Osteocyte (in vitro differentiated cells): ENCODE measurements at regions not wholly inside any gene's neighbourhood (a gene's known extent, or its start where the extent isn't known, plus 50 kb on each side); places are given as distances from the start of the nearest gene placed in this dataset.

Experiments
- DNase-seq: peaks from one replicate; pipeline ENCODE4 v3.0.0; 2021; ENCODE audit warnings: mixed read lengths; ENCODE audit not compliant: unreplicated experiment; ENCODE audit errors: extremely low spot score
- H3K27ac Mint-ChIP-seq: one replicate; pipeline ENCODE4 v1.8.0; 2021; ENCODE audit warnings: mild to moderate bottlenecking, mixed read lengths; ENCODE audit not compliant: unreplicated experiment
- H3K27me3 Mint-ChIP-seq: one replicate; pipeline ENCODE4 v1.8.0; 2021; ENCODE audit warnings: mixed read lengths; ENCODE audit not compliant: unreplicated experiment
- H3K36me3 Mint-ChIP-seq: one replicate; pipeline ENCODE4 v1.8.0; 2021; ENCODE audit warnings: mixed read lengths; ENCODE audit not compliant: unreplicated experiment
- H3K4me1 Mint-ChIP-seq: one replicate; pipeline ENCODE4 v1.8.0; 2021; ENCODE audit warnings: mixed read lengths; ENCODE audit not compliant: unreplicated experiment
- H3K4me3 Mint-ChIP-seq: one replicate; pipeline ENCODE4 v1.8.0; 2021; ENCODE audit warnings: mild to moderate bottlenecking, moderate library complexity, mixed read lengths; ENCODE audit not compliant: unreplicated experiment
- H3K9me3 Mint-ChIP-seq: one replicate; pipeline ENCODE4 v1.8.0; 2021; ENCODE audit warnings: mixed read lengths; ENCODE audit not compliant: unreplicated experiment
- TF ChIP-seq, protein P1 (sequence below): fragments of 200-600 bp; sonication (generic); IDR thresholded peaks from 2 replicates; pipeline ENCODE4 v1.5.0; 2021; ENCODE audit warnings: antibody characterized with exemption, mild to moderate bottlenecking, moderate library complexity

DNA sequence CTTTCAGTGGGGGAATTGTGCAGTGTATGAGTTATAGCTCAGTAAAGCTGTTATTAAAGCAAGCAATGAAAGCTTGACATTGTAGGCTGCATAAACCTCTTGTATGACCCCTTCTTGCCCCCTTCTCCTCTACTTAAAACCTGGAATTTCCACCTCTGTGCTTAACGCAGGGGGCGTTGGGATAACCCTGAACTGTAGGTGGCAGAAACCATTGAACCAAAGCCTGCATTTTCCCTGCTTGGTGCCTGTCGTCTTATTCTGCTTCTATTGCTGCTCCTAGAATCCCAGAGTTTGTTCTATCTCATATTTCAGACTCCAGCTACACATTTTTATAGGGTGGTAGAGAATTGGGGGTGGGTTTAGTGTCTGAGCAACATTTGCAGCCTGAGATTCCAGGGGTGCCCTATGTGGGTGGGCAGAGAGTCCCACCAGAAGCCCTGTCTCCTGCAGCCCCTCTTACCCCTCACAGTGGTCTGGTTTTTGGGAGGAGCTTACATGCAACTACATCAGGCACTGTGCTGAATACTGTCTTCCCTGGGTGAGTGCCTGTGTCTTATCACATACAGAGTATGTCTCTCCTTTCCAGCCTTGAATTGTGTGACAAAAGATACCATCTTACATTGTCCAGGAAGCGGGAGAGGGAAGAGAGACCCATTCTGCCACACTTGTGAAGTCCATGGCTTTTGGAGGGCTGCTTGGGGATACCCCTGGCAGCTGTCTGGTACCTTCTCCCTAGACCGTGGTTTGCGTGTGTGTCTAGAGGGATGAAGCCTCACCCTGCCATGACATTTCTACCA is 407.7 kb upstream of the EEF2KMT start:
- TF ChIP-seq, protein P1, sequence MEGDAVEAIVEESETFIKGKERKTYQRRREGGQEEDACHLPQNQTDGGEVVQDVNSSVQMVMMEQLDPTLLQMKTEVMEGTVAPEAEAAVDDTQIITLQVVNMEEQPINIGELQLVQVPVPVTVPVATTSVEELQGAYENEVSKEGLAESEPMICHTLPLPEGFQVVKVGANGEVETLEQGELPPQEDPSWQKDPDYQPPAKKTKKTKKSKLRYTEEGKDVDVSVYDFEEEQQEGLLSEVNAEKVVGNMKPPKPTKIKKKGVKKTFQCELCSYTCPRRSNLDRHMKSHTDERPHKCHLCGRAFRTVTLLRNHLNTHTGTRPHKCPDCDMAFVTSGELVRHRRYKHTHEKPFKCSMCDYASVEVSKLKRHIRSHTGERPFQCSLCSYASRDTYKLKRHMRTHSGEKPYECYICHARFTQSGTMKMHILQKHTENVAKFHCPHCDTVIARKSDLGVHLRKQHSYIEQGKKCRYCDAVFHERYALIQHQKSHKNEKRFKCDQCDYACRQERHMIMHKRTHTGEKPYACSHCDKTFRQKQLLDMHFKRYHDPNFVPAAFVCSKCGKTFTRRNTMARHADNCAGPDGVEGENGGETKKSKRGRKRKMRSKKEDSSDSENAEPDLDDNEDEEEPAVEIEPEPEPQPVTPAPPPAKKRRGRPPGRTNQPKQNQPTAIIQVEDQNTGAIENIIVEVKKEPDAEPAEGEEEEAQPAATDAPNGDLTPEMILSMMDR, result no peak
- no peak for DNase-seq

DNA sequence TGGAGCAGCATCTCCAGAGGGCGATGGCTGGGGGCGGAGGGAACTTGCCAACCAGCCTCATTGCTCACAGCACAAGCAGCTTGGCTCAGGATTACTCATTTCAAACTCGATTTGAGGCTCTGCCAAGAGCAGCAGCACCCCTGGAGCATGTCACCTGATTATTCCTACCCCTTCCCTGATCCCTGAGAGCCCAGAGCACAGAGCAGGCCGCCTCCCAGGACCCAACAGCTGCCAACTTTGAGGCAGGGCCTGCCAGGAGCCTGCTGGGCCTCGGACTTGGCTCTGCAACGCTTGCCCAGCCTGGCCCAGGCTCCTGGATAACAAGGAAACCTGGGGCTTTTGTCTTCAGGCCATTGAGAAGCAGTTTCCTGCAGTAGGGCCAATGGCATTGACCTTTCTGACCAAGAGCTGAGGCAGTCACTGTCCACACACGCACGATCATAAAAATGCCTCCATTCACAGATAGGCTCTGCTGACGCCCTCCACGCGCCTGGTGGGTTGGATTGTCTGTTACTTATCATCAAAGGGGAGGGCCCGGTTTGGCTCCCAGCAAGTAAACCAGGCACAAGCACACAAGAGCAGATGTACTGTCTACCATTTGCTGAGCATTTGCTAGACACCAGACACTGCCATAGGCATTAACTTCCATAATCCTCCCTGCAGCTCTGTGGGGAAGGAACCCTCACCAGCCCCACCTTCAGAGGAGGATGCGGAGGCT is 406.6 kb upstream of the EEF2KMT start:
- Mint-ChIP-seq H3K4me3 (no peak overlapping the region), H3K9me3 (peaks cover 22% of the 10 kb centered on the region), H3K27me3 (no peaks in the 10 kb centered on the region), H3K27ac (no peak overlapping the region), H3K36me3 (no peaks in the 10 kb centered on the region), H3K4me1 (no peaks in the 10 kb centered on the region)
- TF ChIP-seq, protein P1, result no peak
- no peak for DNase-seq

More for the DNA sequence above, 407.7 kb upstream of the EEF2KMT start:
- H3K36me3 Mint-ChIP-seq, result no peaks in the 10 kb centered on the region
- H3K4me1 Mint-ChIP-seq, result no peaks in the 10 kb centered on the region
- no peak overlapping the region for H3K4me3 Mint-ChIP-seq
- H3K27ac Mint-ChIP-seq, result no peak overlapping the region
- peaks cover 27% of the 10 kb centered on the region for H3K9me3 Mint-ChIP-seq
- H3K27me3 Mint-ChIP-seq, result no peaks in the 10 kb centered on the region

DNA sequence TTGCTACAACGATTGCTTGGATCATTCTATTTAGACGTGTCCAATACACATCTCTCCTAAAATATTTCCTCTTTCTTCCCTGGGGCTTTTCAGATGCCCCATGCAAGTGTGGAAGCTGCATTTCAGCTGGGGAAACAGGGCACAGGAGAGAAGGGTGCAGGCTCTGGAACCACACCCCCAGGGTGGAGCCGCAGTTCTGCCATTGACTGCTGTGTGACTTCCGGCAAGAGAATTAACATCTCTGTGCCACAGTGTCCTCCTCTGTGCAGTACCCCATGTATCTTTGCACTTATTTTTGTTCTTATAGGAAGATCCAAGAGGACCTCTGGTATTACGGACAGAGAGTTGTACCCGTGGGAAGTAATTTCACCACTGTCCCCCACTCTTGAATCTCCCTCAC is 405.3 kb upstream of the EEF2KMT start:
- Mint-ChIP-seq H3K27ac (no peak overlapping the region), H3K27me3 (no peaks in the 10 kb centered on the region), H3K4me3 (no peak overlapping the region), H3K4me1 (no peaks in the 10 kb centered on the region), H3K36me3 (no peaks in the 10 kb centered on the region), H3K9me3 (peaks cover 18% of the 10 kb centered on the region)
- no peak for DNase-seq
- TF ChIP-seq, protein P1, result no peak

DNA sequence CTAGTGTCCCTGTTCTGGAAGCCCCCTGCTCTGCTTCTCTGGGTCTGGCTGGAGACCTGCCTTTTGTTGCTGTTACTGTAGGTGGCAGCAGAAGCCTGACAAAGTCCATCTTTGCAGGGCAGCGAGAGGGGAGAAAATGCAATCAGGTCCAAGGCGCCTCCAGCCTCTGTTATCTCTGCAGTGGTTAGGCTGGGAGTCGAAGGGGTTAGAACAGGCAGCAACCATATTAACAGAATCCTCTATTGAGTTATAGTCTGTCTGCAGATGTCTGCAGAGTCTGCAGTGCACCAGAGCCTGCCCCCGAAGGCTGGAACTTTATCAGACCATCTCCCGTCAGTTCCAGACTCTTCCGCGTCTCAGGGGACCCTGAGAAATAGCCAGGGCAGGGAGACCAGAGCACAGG is 404.9 kb upstream of the EEF2KMT start:
- TF ChIP-seq, protein P1, result no peak
- Mint-ChIP-seq H3K9me3 (peaks cover 22% of the 10 kb centered on the region), H3K27me3 (no peaks in the 10 kb centered on the region), H3K4me1 (no peaks in the 10 kb centered on the region), H3K4me3 (no peak overlapping the region), H3K36me3 (no peaks in the 10 kb centered on the region), H3K27ac (no peak overlapping the region)
- DNase-seq, result no peak

DNA sequence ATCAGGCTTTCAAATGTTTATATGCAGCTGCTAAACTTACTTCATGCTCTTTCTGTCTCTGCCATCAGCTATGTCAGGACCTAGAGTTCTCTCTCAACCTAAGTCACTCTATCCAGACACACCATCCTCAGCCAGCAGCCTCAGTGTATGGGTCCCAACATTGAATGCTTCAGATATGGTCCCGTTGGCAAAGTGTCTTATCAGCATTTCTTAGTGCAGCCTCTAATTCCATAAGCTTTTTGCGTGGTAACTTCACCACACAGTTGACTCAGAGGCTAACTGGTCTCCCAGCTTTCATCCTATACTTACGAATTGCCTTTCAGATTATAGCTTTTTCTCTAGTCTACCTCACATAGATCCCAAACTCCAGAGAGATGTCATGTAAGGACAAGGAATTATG is 402.9 kb upstream of the EEF2KMT start:
- no peak overlapping the region for H3K4me3 Mint-ChIP-seq
- no peaks in the 10 kb centered on the region for H3K4me1 Mint-ChIP-seq
- no peaks in the 10 kb centered on the region for H3K36me3 Mint-ChIP-seq
- H3K9me3 Mint-ChIP-seq, result peaks cover 24% of the 10 kb centered on the region
- TF ChIP-seq, protein P1, result no peak
- no peaks in the 10 kb centered on the region for H3K27me3 Mint-ChIP-seq
- H3K27ac Mint-ChIP-seq, result no peak overlapping the region
- no peak for DNase-seq
